T47D (cell line): ENCODE measurements at regions not wholly inside any gene's neighbourhood (a gene's known extent, or its start where the extent isn't known, plus 50 kb on each side); places are given as distances from the start of the nearest gene placed in this dataset.

ENCODE experiments used
- DNase-seq, 2 experiments: peaks; one replicate each; pipeline versions ENCODE4 v3.0.0 to v3.0.0-alpha.2; 2011 to 2012; ENCODE audit warnings: low read depth in 1 of 2, low spot score in 1 of 2
- JUND ChIP-seq: IDR thresholded peaks from 2 replicates; pipeline ENCODE4 v1.6.1; 2012; ENCODE audit warnings: low read depth
- in situ Hi-C: cut with HindIII; loops from 2 replicates; pipeline ENCODE4 v1.10.0; 2016; ENCODE audit warnings: low sequenced_read_pairs, low pct_unique_long_range_greater_than_20kb

GRCh38 chr20:60993433-60994044 is 258.5 kb upstream of the CDH4 start:
- in situ Hi-C loops, result no loop called here
- TF ChIP-seq JUND, result no peak
- DNase-seq, result no peak

- no peak for DNase-seq
- in situ Hi-C loops, result no loop called here
- TF ChIP-seq JUND, result no peak
Observed at GRCh38 chr20:60999250-60999649, 252.8 kb upstream of the CDH4 start.

- no peak for DNase-seq
- in situ Hi-C loops, result no loop called here
- no peak for TF ChIP-seq JUND
Observed at GRCh38 chr20:61002090-61002489, 250.0 kb upstream of the CDH4 start.

GRCh38 chr20:61014491-61014890 is 237.6 kb upstream of the CDH4 start:
- in situ Hi-C loops, result no loop called here
- no peak for DNase-seq
- no peak for TF ChIP-seq JUND

- TF ChIP-seq JUND, result no peak
- in situ Hi-C loops, result no loop called here
- no peak for DNase-seq
Observed at GRCh38 chr20:61015602-61016001, 236.5 kb upstream of the CDH4 start.

GRCh38 chr20:61019322-61019721 is 232.7 kb upstream of the CDH4 start:
- TF ChIP-seq JUND, result no peak
- in situ Hi-C loops, result no loop called here

GRCh38 chr20:61023612-61024011 is 228.4 kb upstream of the CDH4 start:
- TF ChIP-seq JUND, result no peak
- no peak for DNase-seq
- in situ Hi-C loops, result no loop called here

More at GRCh38 chr20:61019322-61019721, 232.7 kb upstream of the CDH4 start:
- no peak for DNase-seq

- no peak for TF ChIP-seq JUND
- no peak for DNase-seq
- in situ Hi-C loops, result no loop called here
Observed at GRCh38 chr20:61024390-61024789, 227.7 kb upstream of the CDH4 start.

- no peak for TF ChIP-seq JUND
- no peak for DNase-seq
- in situ Hi-C loops, result no loop called here
Observed at GRCh38 chr20:61025536-61025935, 226.5 kb upstream of the CDH4 start.

GRCh38 chr20:61026173-61026572 is 225.9 kb upstream of the CDH4 start:
- TF ChIP-seq JUND, result no peak
- in situ Hi-C loops, result no loop called here
- no peak for DNase-seq

- no peak for TF ChIP-seq JUND
- in situ Hi-C loops, result no loop called here
- DNase-seq, result no peak
Observed at GRCh38 chr20:61026731-61027130, 225.3 kb upstream of the CDH4 start.

GRCh38 chr20:61027218-61027617 is 224.8 kb upstream of the CDH4 start:
- in situ Hi-C loops, result no loop called here
- no peak for TF ChIP-seq JUND
- DNase-seq, result no peak

GRCh38 chr20:61030130-61030529 is 221.9 kb upstream of the CDH4 start:
- TF ChIP-seq JUND, result no peak
- DNase-seq, result no peak
- in situ Hi-C loops, result no loop called here

GRCh38 chr20:61031101-61031830 is 220.8 kb upstream of the CDH4 start:
- in situ Hi-C loops, result no loop called here
- DNase-seq, result no peak
- no peak for TF ChIP-seq JUND
